ENCODE measurements at regions not wholly inside any gene's neighbourhood (a gene's known extent, or its start where the extent isn't known, plus 50 kb on each side); places are given as distances from the start of the nearest gene placed in this dataset.
"Not testable (repeated sequence)": the region's sequence is repeated elsewhere in the genome, so short reads cannot be mapped to it uniquely, and the experiment has no call there.

DNA sequence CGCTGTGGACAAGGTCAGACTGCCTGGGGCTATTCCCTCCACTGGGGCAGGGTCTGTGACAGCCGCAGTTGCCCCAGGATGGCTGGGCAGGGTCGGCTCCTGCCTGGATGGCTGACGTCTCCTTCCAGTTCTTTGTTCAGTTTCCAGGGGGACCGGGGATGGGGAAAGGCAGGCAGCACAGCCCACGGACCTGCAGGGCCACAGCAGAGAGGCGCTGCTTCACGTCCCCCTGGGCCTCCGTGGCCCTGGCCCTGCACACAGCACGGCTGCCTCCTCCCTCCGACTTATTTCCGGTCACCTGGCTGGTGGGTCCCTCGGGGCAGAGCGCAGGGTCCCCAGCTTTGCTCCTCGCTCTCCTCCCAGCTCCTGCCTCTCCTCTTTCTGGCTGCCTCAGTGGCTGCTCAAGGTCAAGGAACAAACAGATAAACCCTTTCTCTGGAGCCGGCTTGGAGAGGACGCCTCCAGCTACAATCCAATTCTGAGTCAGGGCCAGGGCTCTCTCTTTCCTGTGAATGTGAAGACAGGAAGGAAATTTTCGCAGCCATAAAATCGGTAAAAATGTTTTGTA is 169.7 kb downstream of the C9orf50 start:
- TF ChIP-seq, protein P1, sequence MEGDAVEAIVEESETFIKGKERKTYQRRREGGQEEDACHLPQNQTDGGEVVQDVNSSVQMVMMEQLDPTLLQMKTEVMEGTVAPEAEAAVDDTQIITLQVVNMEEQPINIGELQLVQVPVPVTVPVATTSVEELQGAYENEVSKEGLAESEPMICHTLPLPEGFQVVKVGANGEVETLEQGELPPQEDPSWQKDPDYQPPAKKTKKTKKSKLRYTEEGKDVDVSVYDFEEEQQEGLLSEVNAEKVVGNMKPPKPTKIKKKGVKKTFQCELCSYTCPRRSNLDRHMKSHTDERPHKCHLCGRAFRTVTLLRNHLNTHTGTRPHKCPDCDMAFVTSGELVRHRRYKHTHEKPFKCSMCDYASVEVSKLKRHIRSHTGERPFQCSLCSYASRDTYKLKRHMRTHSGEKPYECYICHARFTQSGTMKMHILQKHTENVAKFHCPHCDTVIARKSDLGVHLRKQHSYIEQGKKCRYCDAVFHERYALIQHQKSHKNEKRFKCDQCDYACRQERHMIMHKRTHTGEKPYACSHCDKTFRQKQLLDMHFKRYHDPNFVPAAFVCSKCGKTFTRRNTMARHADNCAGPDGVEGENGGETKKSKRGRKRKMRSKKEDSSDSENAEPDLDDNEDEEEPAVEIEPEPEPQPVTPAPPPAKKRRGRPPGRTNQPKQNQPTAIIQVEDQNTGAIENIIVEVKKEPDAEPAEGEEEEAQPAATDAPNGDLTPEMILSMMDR (IDR thresholded peaks at IDR 0.05; ENCODE audit: borderline replicate concordance, insufficient read depth, low read depth, low read length) = no peak
- no peak overlapping the region for H3K4me3 ChIP-seq (ENCODE audit: low read depth, low read length)

DNA sequence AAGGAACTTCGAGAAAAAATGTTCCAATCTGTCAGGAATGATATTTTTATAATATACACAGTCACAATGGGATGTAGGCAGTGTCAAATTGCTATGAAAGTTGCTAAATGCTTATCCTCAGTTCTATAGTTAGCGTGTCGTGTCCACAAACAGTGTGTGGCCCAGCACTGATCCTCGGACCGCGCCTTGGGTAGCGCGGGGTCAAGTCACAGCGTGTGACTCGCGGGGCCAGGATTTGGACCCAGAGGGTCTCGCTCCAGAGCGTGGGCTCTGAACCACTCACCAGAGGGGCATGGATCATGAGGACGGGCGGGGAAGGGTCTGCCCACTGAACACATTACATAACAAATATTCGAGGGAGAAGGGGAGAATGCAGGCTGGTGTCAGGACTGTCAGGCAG is 171.8 kb downstream of the C9orf50 start:
- H3K4me3 ChIP-seq (ENCODE audit: low read depth, low read length) = no peak overlapping the region
- TF ChIP-seq, protein P1 (IDR thresholded peaks at IDR 0.05; ENCODE audit: borderline replicate concordance, insufficient read depth, low read depth, low read length) = no peak

DNA sequence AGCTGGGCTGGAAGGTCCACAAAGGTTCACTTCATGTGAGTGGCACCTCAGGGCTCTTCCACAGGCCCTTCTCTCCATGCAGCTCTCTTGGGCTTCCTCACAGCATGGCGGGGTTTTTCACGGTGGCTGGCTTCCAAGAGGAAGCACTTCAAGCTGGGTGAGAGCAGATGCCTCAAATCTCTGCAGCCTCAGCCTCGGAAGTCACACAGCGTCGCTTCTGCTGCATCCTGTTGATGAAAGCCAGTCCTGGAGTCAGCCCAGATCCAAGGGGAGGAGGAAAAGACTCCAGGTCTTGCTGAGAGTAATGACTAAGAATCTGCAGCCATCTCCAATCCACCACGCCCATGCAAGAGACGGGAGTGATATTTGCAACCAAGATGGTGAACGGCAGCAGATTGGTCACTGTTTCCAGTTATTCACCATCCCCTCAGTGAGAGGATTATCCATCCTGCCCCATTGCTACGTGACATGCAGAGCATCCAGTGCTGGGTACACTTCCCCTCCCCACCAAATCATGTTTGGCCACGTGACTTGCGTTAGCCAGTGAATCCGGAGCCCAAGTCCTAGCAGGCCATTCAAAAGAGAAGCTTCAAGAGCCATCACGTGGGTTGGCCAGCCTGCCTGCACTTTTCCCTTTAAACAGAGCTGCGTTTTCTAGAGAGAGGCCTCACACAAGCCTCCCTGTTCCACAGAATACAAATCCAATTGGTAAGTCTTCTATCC is 173.9 kb downstream of the C9orf50 start:
- TF ChIP-seq, protein P1 (IDR thresholded peaks at IDR 0.05; ENCODE audit: borderline replicate concordance, insufficient read depth, low read depth, low read length) = no peak

DNA sequence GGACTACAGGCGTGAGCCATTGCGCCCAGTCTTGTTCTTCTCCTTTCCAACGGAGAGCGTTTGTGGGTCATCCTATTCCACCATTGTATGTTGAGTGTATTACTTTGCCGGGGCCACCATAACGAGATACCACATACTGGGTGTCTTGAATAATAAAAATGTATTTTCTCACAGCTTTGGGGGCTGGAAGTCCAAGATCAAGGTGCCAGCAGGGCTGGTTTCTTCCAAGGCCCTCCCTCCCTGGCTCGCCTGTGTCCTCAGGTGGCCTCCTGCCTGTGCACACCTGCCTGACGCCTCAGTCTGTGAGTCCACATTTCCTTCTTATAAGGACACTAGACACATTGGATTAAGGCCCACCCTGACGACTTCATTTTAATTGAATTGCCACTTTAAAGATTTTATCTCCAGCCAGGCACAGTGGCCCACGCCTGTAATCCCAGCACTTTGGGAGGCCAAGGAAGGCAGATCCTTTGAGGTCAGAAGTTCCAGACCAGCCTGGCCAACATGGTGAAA is 175.1 kb downstream of the C9orf50 start:
- TF ChIP-seq, protein P1 (IDR thresholded peaks at IDR 0.05; ENCODE audit: borderline replicate concordance, insufficient read depth, low read depth, low read length) = no peak
- H3K4me3 ChIP-seq (ENCODE audit: low read depth, low read length) = no peak overlapping the region

More for the DNA sequence above, 173.9 kb downstream of the C9orf50 start:
- H3K4me3 ChIP-seq (ENCODE audit: low read depth, low read length) = no peak overlapping the region

DNA sequence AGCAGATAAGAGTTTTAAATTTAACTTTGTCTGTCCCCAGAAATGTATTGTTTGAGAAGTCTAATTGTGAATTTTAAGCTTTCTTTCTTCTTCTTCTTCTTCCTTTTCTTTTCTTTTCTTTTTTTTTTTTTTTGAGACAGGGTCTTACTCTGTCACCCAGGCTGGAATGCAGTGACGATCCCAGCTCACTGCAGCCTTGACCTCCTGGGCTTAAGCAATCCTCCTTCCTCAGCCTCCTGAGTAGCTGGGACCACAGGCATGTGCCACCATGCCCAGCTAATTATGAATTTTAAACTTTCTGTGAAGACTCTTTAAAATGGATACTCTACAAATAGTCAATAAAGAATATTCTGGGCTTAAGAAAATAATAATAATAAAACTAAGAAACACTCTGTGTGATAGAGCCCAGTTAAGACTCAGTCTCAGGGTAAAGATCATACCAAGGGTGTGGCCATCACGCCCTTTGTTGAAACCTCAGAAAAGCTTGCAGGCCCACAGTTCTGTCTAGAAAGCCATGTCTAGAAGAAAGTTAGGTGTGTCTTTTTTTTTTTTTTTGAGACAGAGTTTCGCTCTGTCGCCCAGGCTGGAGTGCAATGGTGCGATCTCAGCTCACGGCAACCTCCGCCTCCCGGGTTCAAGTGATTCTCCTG is 177.3 kb downstream of the C9orf50 start:
- not testable (repeated sequence) for H3K4me3 ChIP-seq (ENCODE audit: low read depth, low read length)

DNA sequence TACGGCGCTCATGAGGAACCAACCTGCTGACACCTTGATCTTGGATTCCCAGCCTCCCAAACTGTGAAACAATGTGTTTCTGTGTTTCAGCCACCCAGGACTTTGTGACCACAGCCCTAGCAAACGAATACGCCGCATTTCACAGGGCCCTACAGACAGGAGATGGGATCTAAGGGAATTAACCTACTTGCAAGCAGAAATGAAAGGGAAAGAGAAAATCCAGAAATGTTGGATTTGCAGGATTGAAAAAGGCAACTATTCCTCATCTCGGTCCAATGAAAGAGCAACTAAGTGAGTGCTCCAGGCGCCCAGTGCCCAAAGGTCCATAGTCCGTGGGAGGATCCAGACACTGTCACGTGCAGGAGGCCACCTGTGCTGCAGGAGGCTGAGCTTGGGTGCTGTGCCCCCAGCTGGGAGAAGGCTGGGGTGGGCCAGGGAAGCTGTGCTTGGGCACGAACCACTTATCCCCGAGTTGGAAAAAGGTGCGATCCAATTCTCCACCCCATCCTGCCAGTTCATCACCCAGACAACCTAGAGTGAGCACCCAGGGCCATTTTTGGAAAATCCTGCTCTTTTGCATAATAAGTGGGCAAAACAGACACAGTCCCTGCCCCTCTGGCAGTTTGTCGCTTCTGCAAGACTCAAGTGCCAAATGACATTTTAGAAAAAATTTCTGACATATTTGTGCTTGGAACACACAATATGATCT is 177.9 kb downstream of the C9orf50 start:
- no peak overlapping the region for H3K4me3 ChIP-seq (ENCODE audit: low read depth, low read length)
- TF ChIP-seq, protein P1 (IDR thresholded peaks at IDR 0.05; ENCODE audit: borderline replicate concordance, insufficient read depth, low read depth, low read length) = no peak

DNA sequence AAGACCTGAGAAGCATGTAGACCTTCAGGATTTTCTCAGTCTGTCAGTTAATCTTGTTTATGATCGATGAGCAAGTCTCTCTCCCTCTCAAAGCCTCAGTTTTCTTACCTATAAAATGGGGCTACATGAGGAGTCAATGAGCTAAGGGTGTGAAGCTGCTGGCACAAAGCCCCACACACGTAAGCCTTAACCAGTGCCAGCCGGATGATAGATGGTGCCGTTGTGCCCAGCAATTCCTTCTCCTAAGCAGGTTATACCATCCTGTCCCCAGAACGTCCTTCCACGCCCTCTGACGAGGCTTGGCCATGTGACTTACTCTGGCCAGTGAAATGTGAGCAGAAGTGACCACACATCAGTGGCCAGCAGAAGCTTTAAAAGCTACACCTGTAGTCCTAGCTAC is 179.0 kb downstream of the C9orf50 start:
- TF ChIP-seq, protein P1 (IDR thresholded peaks at IDR 0.05; ENCODE audit: borderline replicate concordance, insufficient read depth, low read depth, low read length) = no peak
- no peak overlapping the region for H3K4me3 ChIP-seq (ENCODE audit: low read depth, low read length)
